ENCODE measurements at regions not wholly inside any gene's neighbourhood (a gene's known extent, or its start where the extent isn't known, plus 50 kb on each side); places are given as distances from the start of the nearest gene placed in this dataset.
"Not testable (repeated sequence)": the region's sequence is repeated elsewhere in the genome, so short reads cannot be mapped to it uniquely, and the experiment has no call there.

DNA sequence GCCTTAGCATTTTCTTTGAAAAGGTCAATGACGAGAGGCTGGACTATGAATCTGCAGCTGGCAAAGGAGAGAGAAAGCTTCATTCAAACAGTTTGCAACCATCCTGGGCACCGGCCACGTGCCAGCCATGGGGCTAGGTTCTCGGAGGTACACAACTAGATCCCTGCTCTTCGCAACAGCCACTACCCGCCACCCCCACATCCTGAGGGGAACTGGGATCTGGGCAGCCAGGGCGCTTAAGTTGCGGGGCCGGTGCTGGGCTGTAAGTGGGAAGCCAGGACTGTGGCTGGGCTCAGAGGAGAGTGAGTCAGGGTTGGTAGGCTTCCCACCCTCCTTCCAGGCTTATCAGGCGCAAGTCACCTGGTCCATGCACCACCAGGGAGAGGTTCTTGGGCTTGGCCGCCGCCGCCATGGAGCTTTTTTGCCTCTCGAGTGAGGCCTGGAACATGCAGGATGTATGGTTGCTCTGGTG, 95.0 kb upstream of the TERB2 start:
- Histone ChIP-seq H3K4me2 (ENCODE audit: low read length) (no peak overlapping the region), H3F3A (ENCODE audit: insufficient read depth, low read length, poor library complexity, severe bottlenecking) (no peaks in the 10 kb centered on the region), H3K9me2 (ENCODE audit: insufficient read depth, low read length) (no peaks in the 10 kb centered on the region), H3K27me3 (ENCODE audit: insufficient read depth, low read depth, low read length) (no peaks in the 10 kb centered on the region), H3K9ac (ENCODE audit: low read length) (no peak overlapping the region), H3K79me2 (replicated peaks; ENCODE audit: insufficient read depth, low read length) (no peaks in the 10 kb centered on the region), H2AFZ (ENCODE audit: low read depth, low read length) (no peak overlapping the region), H3K4me3 (ENCODE audit: low read length) (no peak overlapping the region), H3K36me3 (ENCODE audit: insufficient read depth, low read length) (no peaks in the 10 kb centered on the region), H4K20me1 (ENCODE audit: insufficient read depth) (no peaks in the 10 kb centered on the region), H3K9me3 (ENCODE audit: low read length) (peaks cover 3% of the 10 kb centered on the region), H3K27ac (ENCODE audit: low read length) (no peak overlapping the region)
- no peak for TF ChIP-seq SMC3 (conservative IDR thresholded peaks at IDR 0.05; ENCODE audit: poor library complexity)
- TF ChIP-seq, protein P1, sequence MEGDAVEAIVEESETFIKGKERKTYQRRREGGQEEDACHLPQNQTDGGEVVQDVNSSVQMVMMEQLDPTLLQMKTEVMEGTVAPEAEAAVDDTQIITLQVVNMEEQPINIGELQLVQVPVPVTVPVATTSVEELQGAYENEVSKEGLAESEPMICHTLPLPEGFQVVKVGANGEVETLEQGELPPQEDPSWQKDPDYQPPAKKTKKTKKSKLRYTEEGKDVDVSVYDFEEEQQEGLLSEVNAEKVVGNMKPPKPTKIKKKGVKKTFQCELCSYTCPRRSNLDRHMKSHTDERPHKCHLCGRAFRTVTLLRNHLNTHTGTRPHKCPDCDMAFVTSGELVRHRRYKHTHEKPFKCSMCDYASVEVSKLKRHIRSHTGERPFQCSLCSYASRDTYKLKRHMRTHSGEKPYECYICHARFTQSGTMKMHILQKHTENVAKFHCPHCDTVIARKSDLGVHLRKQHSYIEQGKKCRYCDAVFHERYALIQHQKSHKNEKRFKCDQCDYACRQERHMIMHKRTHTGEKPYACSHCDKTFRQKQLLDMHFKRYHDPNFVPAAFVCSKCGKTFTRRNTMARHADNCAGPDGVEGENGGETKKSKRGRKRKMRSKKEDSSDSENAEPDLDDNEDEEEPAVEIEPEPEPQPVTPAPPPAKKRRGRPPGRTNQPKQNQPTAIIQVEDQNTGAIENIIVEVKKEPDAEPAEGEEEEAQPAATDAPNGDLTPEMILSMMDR (IDR thresholded peaks at IDR 0.05; ENCODE audit: poor library complexity, severe bottlenecking): no peak
- TF ChIP-seq RAD21 (conservative IDR thresholded peaks at IDR 0.05): no peak
- no peak for TF ChIP-seq POLR2AphosphoS5 (IDR thresholded peaks at IDR 0.05)
- TF ChIP-seq EZH2 (IDR thresholded peaks at IDR 0.05; ENCODE audit: borderline replicate concordance, insufficient read depth, low read length, poor library complexity, severe bottlenecking): no peak
- TF ChIP-seq EP300 (conservative IDR thresholded peaks at IDR 0.05; ENCODE audit: poor library complexity, severe bottlenecking): no peak
- no peak for TF ChIP-seq MXI1 (conservative IDR thresholded peaks at IDR 0.05; ENCODE audit: poor library complexity, severe bottlenecking)
- no peak for TF ChIP-seq TAF1 (IDR thresholded peaks at IDR 0.05; ENCODE audit: low read depth)
- TF ChIP-seq, protein P2, sequence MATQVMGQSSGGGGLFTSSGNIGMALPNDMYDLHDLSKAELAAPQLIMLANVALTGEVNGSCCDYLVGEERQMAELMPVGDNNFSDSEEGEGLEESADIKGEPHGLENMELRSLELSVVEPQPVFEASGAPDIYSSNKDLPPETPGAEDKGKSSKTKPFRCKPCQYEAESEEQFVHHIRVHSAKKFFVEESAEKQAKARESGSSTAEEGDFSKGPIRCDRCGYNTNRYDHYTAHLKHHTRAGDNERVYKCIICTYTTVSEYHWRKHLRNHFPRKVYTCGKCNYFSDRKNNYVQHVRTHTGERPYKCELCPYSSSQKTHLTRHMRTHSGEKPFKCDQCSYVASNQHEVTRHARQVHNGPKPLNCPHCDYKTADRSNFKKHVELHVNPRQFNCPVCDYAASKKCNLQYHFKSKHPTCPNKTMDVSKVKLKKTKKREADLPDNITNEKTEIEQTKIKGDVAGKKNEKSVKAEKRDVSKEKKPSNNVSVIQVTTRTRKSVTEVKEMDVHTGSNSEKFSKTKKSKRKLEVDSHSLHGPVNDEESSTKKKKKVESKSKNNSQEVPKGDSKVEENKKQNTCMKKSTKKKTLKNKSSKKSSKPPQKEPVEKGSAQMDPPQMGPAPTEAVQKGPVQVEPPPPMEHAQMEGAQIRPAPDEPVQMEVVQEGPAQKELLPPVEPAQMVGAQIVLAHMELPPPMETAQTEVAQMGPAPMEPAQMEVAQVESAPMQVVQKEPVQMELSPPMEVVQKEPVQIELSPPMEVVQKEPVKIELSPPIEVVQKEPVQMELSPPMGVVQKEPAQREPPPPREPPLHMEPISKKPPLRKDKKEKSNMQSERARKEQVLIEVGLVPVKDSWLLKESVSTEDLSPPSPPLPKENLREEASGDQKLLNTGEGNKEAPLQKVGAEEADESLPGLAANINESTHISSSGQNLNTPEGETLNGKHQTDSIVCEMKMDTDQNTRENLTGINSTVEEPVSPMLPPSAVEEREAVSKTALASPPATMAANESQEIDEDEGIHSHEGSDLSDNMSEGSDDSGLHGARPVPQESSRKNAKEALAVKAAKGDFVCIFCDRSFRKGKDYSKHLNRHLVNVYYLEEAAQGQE (IDR thresholded peaks at IDR 0.05; ENCODE audit: borderline replicate concordance): no peak

DNA sequence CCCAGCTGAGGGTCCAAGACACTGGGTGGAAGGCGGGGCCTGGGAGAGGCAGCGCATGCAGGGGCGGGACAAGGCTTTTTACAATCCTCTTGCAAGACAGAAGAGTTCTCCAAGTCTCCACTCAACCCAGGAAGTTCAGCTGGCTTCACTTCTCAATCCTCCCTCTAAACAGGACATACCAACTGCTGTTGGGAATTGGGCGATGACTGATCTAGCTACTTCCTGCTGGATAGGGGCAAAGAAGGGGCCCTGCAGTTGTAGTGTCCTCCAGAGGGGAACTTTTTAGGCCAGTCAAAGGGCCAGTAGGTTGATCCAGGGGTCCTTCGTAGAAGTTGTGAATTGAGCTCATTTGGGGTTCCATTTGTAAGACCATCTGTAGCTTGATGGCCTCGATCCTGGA, 94.6 kb upstream of the TERB2 start:
- Histone ChIP-seq H3F3A (ENCODE audit: insufficient read depth, low read length, poor library complexity, severe bottlenecking) (no peaks in the 10 kb centered on the region), H3K9me3 (ENCODE audit: low read length) (peaks cover 3% of the 10 kb centered on the region), H4K20me1 (ENCODE audit: insufficient read depth) (no peaks in the 10 kb centered on the region), H3K9ac (ENCODE audit: low read length) (no peak overlapping the region), H3K9me2 (ENCODE audit: insufficient read depth, low read length) (no peaks in the 10 kb centered on the region), H3K27ac (ENCODE audit: low read length) (no peak overlapping the region), H3K27me3 (ENCODE audit: insufficient read depth, low read depth, low read length) (no peaks in the 10 kb centered on the region), H2AFZ (ENCODE audit: low read depth, low read length) (no peak overlapping the region), H3K4me3 (ENCODE audit: low read length) (no peak overlapping the region), H3K36me3 (ENCODE audit: insufficient read depth, low read length) (no peaks in the 10 kb centered on the region), H3K4me2 (ENCODE audit: low read length) (no peak overlapping the region), H3K79me2 (replicated peaks; ENCODE audit: insufficient read depth, low read length) (no peaks in the 10 kb centered on the region)
- TF ChIP-seq EZH2 (IDR thresholded peaks at IDR 0.05; ENCODE audit: borderline replicate concordance, insufficient read depth, low read length, poor library complexity, severe bottlenecking) (no peak), TAF1 (IDR thresholded peaks at IDR 0.05; ENCODE audit: low read depth) (no peak), EP300 (conservative IDR thresholded peaks at IDR 0.05; ENCODE audit: poor library complexity, severe bottlenecking) (no peak), RAD21 (conservative IDR thresholded peaks at IDR 0.05) (no peak), SMC3 (conservative IDR thresholded peaks at IDR 0.05; ENCODE audit: poor library complexity) (no peak), POLR2AphosphoS5 (IDR thresholded peaks at IDR 0.05) (no peak), MXI1 (conservative IDR thresholded peaks at IDR 0.05; ENCODE audit: poor library complexity, severe bottlenecking) (no peak)
- TF ChIP-seq, protein P1 (IDR thresholded peaks at IDR 0.05; ENCODE audit: poor library complexity, severe bottlenecking): no peak
- TF ChIP-seq, protein P2 (IDR thresholded peaks at IDR 0.05; ENCODE audit: borderline replicate concordance): no peak

DNA sequence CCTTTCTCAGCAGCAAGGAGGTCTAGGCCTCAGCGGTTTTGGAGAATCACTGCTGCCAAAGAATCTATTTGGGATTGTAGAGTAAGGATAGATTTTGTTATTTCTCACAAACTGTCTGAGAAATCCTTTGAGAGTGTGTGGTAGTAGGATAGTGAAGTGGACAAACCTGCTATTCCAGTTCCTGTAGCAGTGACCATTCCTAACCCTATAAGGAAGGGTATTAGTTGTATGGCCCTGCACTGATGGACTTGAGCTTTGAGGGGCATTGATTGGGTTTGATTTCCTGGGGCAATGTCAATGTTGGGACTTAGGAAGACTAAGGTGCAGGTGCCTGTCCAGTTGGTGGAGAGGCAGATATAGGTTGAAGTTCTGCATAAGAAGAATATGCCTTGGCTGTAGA, 93.6 kb upstream of the TERB2 start:
- H3K79me2 ChIP-seq (replicated peaks; ENCODE audit: insufficient read depth, low read length); H3K9me3 ChIP-seq (ENCODE audit: low read length); H3K27ac ChIP-seq (ENCODE audit: low read length); H3K36me3 ChIP-seq (ENCODE audit: insufficient read depth, low read length); H3F3A ChIP-seq (ENCODE audit: insufficient read depth, low read length, poor library complexity, severe bottlenecking); H2AFZ ChIP-seq (ENCODE audit: low read depth, low read length); H3K9ac ChIP-seq (ENCODE audit: low read length); H3K9me2 ChIP-seq (ENCODE audit: insufficient read depth, low read length); H3K4me3 ChIP-seq (ENCODE audit: low read length); H3K27me3 ChIP-seq (ENCODE audit: insufficient read depth, low read depth, low read length); H4K20me1 ChIP-seq (ENCODE audit: insufficient read depth); H3K4me2 ChIP-seq (ENCODE audit: low read length): not testable (repeated sequence)

Data from neural cell (in vitro differentiated cells).